Stimulated activated CD4-positive, alpha-beta T cell treated with anti-CD3 and anti-CD28 coated beads, Interleukin-15, amount 100 ng/mL, for 24 hours (primary cell): ENCODE measurements at regions not wholly inside any gene's neighbourhood (a gene's known extent, or its start where the extent isn't known, plus 50 kb on each side); places are given as distances from the start of the nearest gene placed in this dataset.
"Not testable (repeated sequence)": the region's sequence is repeated elsewhere in the genome, so short reads cannot be mapped to it uniquely, and the experiment has no call there.

Experiments used
- DNase-seq: peaks from one replicate; pipeline ENCODE4 v3.0.0-alpha.2; 2020

DNA sequence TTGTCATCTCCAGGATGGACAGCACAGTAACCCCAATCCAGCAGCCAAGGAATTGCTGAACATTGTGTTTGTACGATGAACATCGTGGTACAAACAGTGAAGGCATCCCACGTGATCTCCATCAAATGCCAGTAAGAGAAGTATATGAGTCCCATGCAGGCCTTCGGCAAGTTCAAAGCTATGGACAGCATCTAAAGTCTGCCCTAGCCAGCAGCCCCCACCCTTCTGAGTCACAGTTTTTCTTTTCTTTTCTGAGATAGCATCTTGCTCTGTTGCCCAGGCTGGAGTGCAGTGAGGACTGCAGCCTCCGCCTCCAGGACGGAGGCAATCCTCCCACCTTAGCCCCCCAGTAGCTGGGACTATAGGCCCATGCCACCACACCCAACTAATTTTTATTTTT is 71.0 kb upstream of the SRD5A2 start:
- no peak for DNase-seq

- no peak for DNase-seq
These were observed 70.5 kb upstream of the SRD5A2 start for GRCh38 chr2:31651267-31651666.

DNA sequence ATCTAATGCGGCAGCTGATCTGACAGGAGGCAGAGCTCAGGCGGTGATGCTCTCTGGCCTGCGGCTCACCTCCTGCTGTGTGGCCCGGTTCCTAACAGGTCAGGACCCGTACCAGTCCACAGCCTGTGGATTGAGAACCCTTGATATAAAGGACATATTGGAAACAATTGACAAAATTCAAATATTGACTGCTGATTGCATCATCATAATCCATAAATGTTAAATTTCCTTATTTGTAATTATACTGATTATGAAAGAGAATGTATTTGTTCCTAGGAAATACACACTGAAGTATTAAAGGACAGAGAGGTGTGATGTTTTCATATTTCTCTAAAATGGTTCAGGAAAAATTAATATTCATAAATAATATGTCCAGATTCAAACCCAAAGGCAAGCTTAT is 63.8 kb upstream of the SRD5A2 start:
- no peak for DNase-seq

- DNase-seq: no peak
These were observed 62.0 kb upstream of the SRD5A2 start for GRCh38 chr2:31642707-31643106.

GRCh38 chr2:31632201-31632600 is 51.5 kb upstream of the SRD5A2 start:
- DNase-seq: not testable (repeated sequence)
